MG63 (cell line): ENCODE measurements at regions not wholly inside any gene's neighbourhood (a gene's known extent, or its start where the extent isn't known, plus 50 kb on each side); places are given as distances from the start of the nearest gene placed in this dataset.

Source experiments
- DNase-seq: peaks from one replicate; pipeline ENCODE4 v3.0.0-alpha.2; 2020
- H3K27me3 ChIP-seq: fragments of 250-450 bp; sonication (Bioruptor Pico); 2 replicates; pipeline ENCODE4 v1.5.1; 2020; ENCODE audit warnings: mild to moderate bottlenecking, moderate library complexity
- H3K36me3 ChIP-seq: fragments of 250-450 bp; sonication (Bioruptor Pico); 2 replicates; pipeline ENCODE4 v1.5.1; 2020; ENCODE audit warnings: mild to moderate bottlenecking, moderate library complexity
- H3K4me3 ChIP-seq: fragments of 250-450 bp; sonication (Bioruptor Pico); 2 replicates; pipeline ENCODE4 v1.5.1; 2020; ENCODE audit warnings: mild to moderate bottlenecking, moderate library complexity
- H3K9me3 ChIP-seq: fragments of 250-450 bp; sonication (Bioruptor Pico); 2 replicates; pipeline ENCODE4 v1.5.1; 2020; ENCODE audit warnings: mild to moderate bottlenecking, moderate library complexity

GRCh38 chr5:86979811-86980411, 287.8 kb upstream of the RASA1 start:
- H3K4me3 ChIP-seq = no peak overlapping the region
- peak; percentile 39 for DNase-seq
- no peaks in the 10 kb centered on the region for H3K36me3 ChIP-seq

GRCh38 chr5:86981898-86982297, 285.8 kb upstream of the RASA1 start:
- no peaks in the 10 kb centered on the region for H3K9me3 ChIP-seq
- H3K36me3 ChIP-seq = no peaks in the 10 kb centered on the region
- DNase-seq = no peak
- H3K27me3 ChIP-seq = 0 out of 2 replicates have a peak, but pooled peaks cover 3% of the 10 kb centered on the region
- H3K4me3 ChIP-seq = no peak overlapping the region

More at GRCh38 chr5:86979811-86980411, 287.8 kb upstream of the RASA1 start:
- H3K27me3 ChIP-seq = 0 out of 2 replicates have a peak, but pooled peaks cover 2% of the 10 kb centered on the region
- H3K9me3 ChIP-seq = no peaks in the 10 kb centered on the region

- Histone ChIP-seq H3K9me3 (no peaks in the 10 kb centered on the region), H3K27me3 (0 out of 2 replicates have a peak, but pooled peaks cover 7% of the 10 kb centered on the region), H3K36me3 (no peaks in the 10 kb centered on the region), H3K4me3 (no peak overlapping the region)
- no peak for DNase-seq
These were observed 284.5 kb upstream of the RASA1 start for GRCh38 chr5:86983208-86983607.

GRCh38 chr5:86986837-86987236, 280.8 kb upstream of the RASA1 start:
- DNase-seq = no peak
- Histone ChIP-seq H3K27me3 (0 out of 2 replicates have a peak, but pooled peaks cover 7% of the 10 kb centered on the region), H3K36me3 (no peaks in the 10 kb centered on the region), H3K9me3 (no peaks in the 10 kb centered on the region), H3K4me3 (no peak overlapping the region)

- no peak for DNase-seq
- H3K4me3 ChIP-seq = no peak overlapping the region
These were observed 270.2 kb upstream of the RASA1 start for GRCh38 chr5:86997516-86997915.

GRCh38 chr5:86999951-87000350, 267.7 kb upstream of the RASA1 start:
- no peaks in the 10 kb centered on the region for H3K36me3 ChIP-seq
- H3K9me3 ChIP-seq = peaks cover 3% of the 10 kb centered on the region; the same call in 1 of the 2 replicates
- H3K4me3 ChIP-seq = no peak overlapping the region
- DNase-seq = no peak
- peaks cover 12% of the 10 kb centered on the region for H3K27me3 ChIP-seq

More at GRCh38 chr5:86997516-86997915, 270.2 kb upstream of the RASA1 start:
- Histone ChIP-seq H3K27me3 (peaks cover 15% of the 10 kb centered on the region), H3K9me3 (peaks cover 3% of the 10 kb centered on the region; the same call in 1 of the 2 replicates), H3K36me3 (no peaks in the 10 kb centered on the region)

GRCh38 chr5:87002485-87002884, 265.2 kb upstream of the RASA1 start:
- Histone ChIP-seq H3K27me3 (peaks cover 8% of the 10 kb centered on the region; the same call in 1 of the 2 replicates), H3K4me3 (no peak overlapping the region), H3K36me3 (no peaks in the 10 kb centered on the region), H3K9me3 (no peaks in the 10 kb centered on the region)
- no peak for DNase-seq

- H3K9me3 ChIP-seq = no peaks in the 10 kb centered on the region
- no peak overlapping the region for H3K4me3 ChIP-seq
- H3K27me3 ChIP-seq = peaks cover 11% of the 10 kb centered on the region; the same call in 1 of the 2 replicates
- no peaks in the 10 kb centered on the region for H3K36me3 ChIP-seq
- DNase-seq = no peak
These were observed 263.6 kb upstream of the RASA1 start for GRCh38 chr5:87004101-87004500.

GRCh38 chr5:87007737-87008136, 259.9 kb upstream of the RASA1 start:
- Histone ChIP-seq H3K36me3 (no peaks in the 10 kb centered on the region), H3K4me3 (no peak overlapping the region), H3K9me3 (no peaks in the 10 kb centered on the region), H3K27me3 (peaks cover 11% of the 10 kb centered on the region; the same call in 1 of the 2 replicates)
- no peak for DNase-seq

GRCh38 chr5:87008751-87009560, 258.7 kb upstream of the RASA1 start:
- H3K9me3 ChIP-seq = no peaks in the 10 kb centered on the region
- H3K4me3 ChIP-seq = no peak overlapping the region
- no peak for DNase-seq
- no peaks in the 10 kb centered on the region for H3K36me3 ChIP-seq
- H3K27me3 ChIP-seq = peaks cover 11% of the 10 kb centered on the region; the same call in 1 of the 2 replicates

- Histone ChIP-seq H3K4me3 (no peak overlapping the region), H3K9me3 (no peaks in the 10 kb centered on the region), H3K36me3 (no peaks in the 10 kb centered on the region), H3K27me3 (peaks cover 9% of the 10 kb centered on the region; the same call in 1 of the 2 replicates)
- DNase-seq = no peak
These were observed 256.9 kb upstream of the RASA1 start for GRCh38 chr5:87010736-87011135.

GRCh38 chr5:87015901-87016300, 251.8 kb upstream of the RASA1 start:
- Histone ChIP-seq H3K4me3 (no peak overlapping the region), H3K27me3 (no peaks in the 10 kb centered on the region), H3K36me3 (no peaks in the 10 kb centered on the region), H3K9me3 (no peaks in the 10 kb centered on the region)
- no peak for DNase-seq

GRCh38 chr5:87020099-87020934, 247.4 kb upstream of the RASA1 start:
- H3K9me3 ChIP-seq = no peaks in the 10 kb centered on the region; the same call in none of the 2 replicates
- no peak for DNase-seq
- H3K4me3 ChIP-seq = no peak overlapping the region
- no peaks in the 10 kb centered on the region for H3K27me3 ChIP-seq
- H3K36me3 ChIP-seq = no peaks in the 10 kb centered on the region

GRCh38 chr5:87022415-87022814, 245.3 kb upstream of the RASA1 start:
- no peaks in the 10 kb centered on the region for H3K36me3 ChIP-seq
- DNase-seq = no peak
- H3K9me3 ChIP-seq = no peaks in the 10 kb centered on the region; the same call in none of the 2 replicates
- no peak overlapping the region for H3K4me3 ChIP-seq
- no peaks in the 10 kb centered on the region for H3K27me3 ChIP-seq

GRCh38 chr5:87027570-87027969, 240.1 kb upstream of the RASA1 start:
- H3K4me3 ChIP-seq = no peak overlapping the region
- no peak for DNase-seq
- H3K27me3 ChIP-seq = no peaks in the 10 kb centered on the region
- no peaks in the 10 kb centered on the region for H3K36me3 ChIP-seq
- H3K9me3 ChIP-seq = peaks cover 2% of the 10 kb centered on the region

GRCh38 chr5:87029951-87030350, 237.7 kb upstream of the RASA1 start:
- H3K36me3 ChIP-seq = no peaks in the 10 kb centered on the region
- H3K9me3 ChIP-seq = peaks cover 2% of the 10 kb centered on the region

GRCh38 chr5:87030699-87031098, 237.0 kb upstream of the RASA1 start:
- Histone ChIP-seq H3K27me3 (no peaks in the 10 kb centered on the region), H3K9me3 (peaks cover 2% of the 10 kb centered on the region), H3K36me3 (no peaks in the 10 kb centered on the region), H3K4me3 (no peak overlapping the region)
- DNase-seq = no peak

More at GRCh38 chr5:87029951-87030350, 237.7 kb upstream of the RASA1 start:
- Histone ChIP-seq H3K4me3 (no peak overlapping the region), H3K27me3 (no peaks in the 10 kb centered on the region)
- no peak for DNase-seq
